ENCODE measurements at regions not wholly inside any gene's neighbourhood (a gene's known extent, or its start where the extent isn't known, plus 50 kb on each side); places are given as distances from the start of the nearest gene placed in this dataset.

DNA sequence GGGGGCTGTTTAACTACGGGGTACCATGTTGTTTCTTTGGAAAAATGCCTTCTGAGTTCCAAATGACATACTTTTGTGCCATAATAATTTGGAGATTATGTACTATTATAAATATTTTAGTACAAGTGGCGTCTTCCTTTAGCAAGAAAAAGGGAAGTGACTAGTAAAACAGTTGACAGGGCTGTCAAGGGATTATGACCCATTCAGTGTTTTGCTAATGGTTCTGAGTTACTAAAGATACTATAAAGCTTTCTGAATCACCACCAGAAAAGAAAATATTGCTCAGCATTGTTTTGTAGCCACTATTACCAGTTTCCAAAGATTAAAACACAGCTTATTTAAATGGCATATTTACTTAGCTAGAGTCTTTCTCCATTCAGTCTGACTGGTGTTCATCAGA, 334.9 kb downstream of the SNAPC1 start:
- intact Hi-C loops (cut with DNase I): no loop called here
- TF ChIP-seq POLR2A (IDR thresholded peaks at IDR 0.05) (no peak), POLR2AphosphoS5 (IDR thresholded peaks at IDR 0.05; ENCODE audit: insufficient read depth in 1 of 2, low read depth in 1 of 2) (no peak)
- TF ChIP-seq, protein P1, sequence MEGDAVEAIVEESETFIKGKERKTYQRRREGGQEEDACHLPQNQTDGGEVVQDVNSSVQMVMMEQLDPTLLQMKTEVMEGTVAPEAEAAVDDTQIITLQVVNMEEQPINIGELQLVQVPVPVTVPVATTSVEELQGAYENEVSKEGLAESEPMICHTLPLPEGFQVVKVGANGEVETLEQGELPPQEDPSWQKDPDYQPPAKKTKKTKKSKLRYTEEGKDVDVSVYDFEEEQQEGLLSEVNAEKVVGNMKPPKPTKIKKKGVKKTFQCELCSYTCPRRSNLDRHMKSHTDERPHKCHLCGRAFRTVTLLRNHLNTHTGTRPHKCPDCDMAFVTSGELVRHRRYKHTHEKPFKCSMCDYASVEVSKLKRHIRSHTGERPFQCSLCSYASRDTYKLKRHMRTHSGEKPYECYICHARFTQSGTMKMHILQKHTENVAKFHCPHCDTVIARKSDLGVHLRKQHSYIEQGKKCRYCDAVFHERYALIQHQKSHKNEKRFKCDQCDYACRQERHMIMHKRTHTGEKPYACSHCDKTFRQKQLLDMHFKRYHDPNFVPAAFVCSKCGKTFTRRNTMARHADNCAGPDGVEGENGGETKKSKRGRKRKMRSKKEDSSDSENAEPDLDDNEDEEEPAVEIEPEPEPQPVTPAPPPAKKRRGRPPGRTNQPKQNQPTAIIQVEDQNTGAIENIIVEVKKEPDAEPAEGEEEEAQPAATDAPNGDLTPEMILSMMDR (IDR thresholded peaks at IDR 0.05): no peak

GRCh38 chr14:62097824-62098223, 335.6 kb downstream of the SNAPC1 start:
- intact Hi-C loops (cut with DNase I): no loop called here
- no peaks in the 10 kb centered on the region for H3K36me3 ChIP-seq
- DNase-seq (ENCODE audit: extremely low spot score in 2 of 2): no peak
- TF ChIP-seq POLR2AphosphoS5 (IDR thresholded peaks at IDR 0.05; ENCODE audit: insufficient read depth in 1 of 2, low read depth in 1 of 2) (no peak), POLR2A (IDR thresholded peaks at IDR 0.05) (no peak)
- H3K4me1 ChIP-seq: no peaks in the 10 kb centered on the region
- no peak overlapping the region for H3K4me3 ChIP-seq
- no peaks in the 10 kb centered on the region for H3K9me3 ChIP-seq
- H3K27ac ChIP-seq: no peak overlapping the region
- no peaks in the 10 kb centered on the region for H3K27me3 ChIP-seq

More for the DNA sequence above, 334.9 kb downstream of the SNAPC1 start:
- Histone ChIP-seq H3K4me1 (no peaks in the 10 kb centered on the region), H3K4me3 (no peak overlapping the region), H3K27ac (no peak overlapping the region), H3K27me3 (no peaks in the 10 kb centered on the region), H3K36me3 (no peaks in the 10 kb centered on the region), H3K9me3 (no peaks in the 10 kb centered on the region)
- no peak for DNase-seq (ENCODE audit: extremely low spot score in 2 of 2)

- TF ChIP-seq POLR2A (IDR thresholded peaks at IDR 0.05) (no peak), POLR2AphosphoS5 (IDR thresholded peaks at IDR 0.05; ENCODE audit: insufficient read depth in 1 of 2, low read depth in 1 of 2) (no peak)
- TF ChIP-seq, protein P1 (IDR thresholded peaks at IDR 0.05): no peak
- Histone ChIP-seq H3K4me3 (no peak overlapping the region), H3K36me3 (no peaks in the 10 kb centered on the region), H3K4me1 (no peaks in the 10 kb centered on the region), H3K27ac (no peak overlapping the region), H3K9me3 (no peaks in the 10 kb centered on the region), H3K27me3 (no peaks in the 10 kb centered on the region)
- DNase-seq (ENCODE audit: extremely low spot score in 2 of 2): no peak
- intact Hi-C loops (cut with DNase I): no loop called here
Measured at GRCh38 chr14:62098357-62098756, 336.1 kb downstream of the SNAPC1 start.

DNA sequence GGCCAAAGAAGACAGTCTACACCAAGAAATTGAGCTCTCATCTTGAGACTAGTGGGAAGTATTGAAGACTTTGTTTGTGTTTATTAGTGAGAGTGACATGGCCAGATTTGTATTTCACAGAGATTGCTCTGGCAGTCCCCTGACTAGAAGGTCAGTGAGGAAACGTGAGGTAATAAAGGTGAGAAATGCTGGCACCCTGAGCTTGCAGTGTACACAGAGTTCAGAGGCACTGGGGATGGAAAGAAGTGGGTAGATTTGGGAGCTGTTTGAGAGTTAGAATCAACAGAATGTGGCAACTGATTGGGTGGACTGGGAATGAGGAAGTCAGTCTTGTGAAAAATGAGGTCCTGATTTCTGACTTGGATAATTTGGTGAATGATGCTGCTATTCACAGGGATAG, 336.9 kb downstream of the SNAPC1 start:
- Histone ChIP-seq H3K4me1 (no peaks in the 10 kb centered on the region), H3K36me3 (no peaks in the 10 kb centered on the region), H3K4me3 (no peak overlapping the region), H3K27ac (no peak overlapping the region), H3K27me3 (no peaks in the 10 kb centered on the region), H3K9me3 (no peaks in the 10 kb centered on the region)
- DNase-seq (ENCODE audit: extremely low spot score in 2 of 2): no peak
- intact Hi-C loops (cut with DNase I): no loop called here
- TF ChIP-seq POLR2AphosphoS5 (IDR thresholded peaks at IDR 0.05; ENCODE audit: insufficient read depth in 1 of 2, low read depth in 1 of 2) (no peak), POLR2A (IDR thresholded peaks at IDR 0.05) (no peak)
- TF ChIP-seq, protein P1 (IDR thresholded peaks at IDR 0.05): no peak

GRCh38 chr14:62101189-62101588, 339.0 kb downstream of the SNAPC1 start:
- TF ChIP-seq, protein P1 (IDR thresholded peaks at IDR 0.05): no peak
- H3K36me3 ChIP-seq: no peaks in the 10 kb centered on the region
- H3K9me3 ChIP-seq: no peaks in the 10 kb centered on the region
- H3K4me1 ChIP-seq: no peaks in the 10 kb centered on the region
- H3K27ac ChIP-seq: no peak overlapping the region
- H3K4me3 ChIP-seq: no peak overlapping the region
- intact Hi-C loops (cut with DNase I): no loop called here
- no peak for DNase-seq (ENCODE audit: extremely low spot score in 2 of 2)
- no peaks in the 10 kb centered on the region for H3K27me3 ChIP-seq

Data from vagina (tissue), 2 donors.